GM12878 (cell line): ENCODE measurements at regions not wholly inside any gene's neighbourhood (a gene's known extent, or its start where the extent isn't known, plus 50 kb on each side); places are given as distances from the start of the nearest gene placed in this dataset.

Experiments
- EGR1 ChIP-seq, 2 experiments: IDR thresholded peaks; 1 replicate in 1 of 2; 2 replicates in 1 of 2; pipeline ENCODE4 v1.6.1; 2011 to 2012; ENCODE audit warnings: low read depth in 2 of 2, low read length in 2 of 2, borderline replicate concordance in 1 of 2, mild to moderate bottlenecking in 1 of 2, moderate library complexity in 1 of 2
- ESRRA ChIP-seq: IDR thresholded peaks from 2 replicates; pipeline ENCODE4 v1.6.1; 2012; ENCODE audit warnings: mild to moderate bottlenecking, low read length, improper control_type of control experiment
- JUND ChIP-seq: IDR thresholded peaks from 2 replicates; pipeline ENCODE4 v1.6.1; 2012; ENCODE audit warnings: low read depth, mild to moderate bottlenecking, low read length, improper control_type of control experiment, moderate library complexity
- NFXL1 ChIP-seq: fragments of 450-650 bp; IDR thresholded peaks from 2 replicates; pipeline ENCODE4 v1.6.1; 2017; ENCODE audit warnings: antibody characterized with exemption, mild to moderate bottlenecking, borderline replicate concordance
- NR2C2 ChIP-seq: IDR thresholded peaks from 2 replicates; pipeline ENCODE4 v1.6.1; 2011; ENCODE audit warnings: borderline replicate concordance, low read depth; ENCODE audit not compliant: control insufficient read depth, insufficient read length
- RCOR1 ChIP-seq: conservative IDR thresholded peaks from 2 replicates; pipeline ENCODE4 v1.6.1; 2012; ENCODE audit warnings: low read depth, low read length, improper control_type of control experiment
- SIN3A ChIP-seq: IDR thresholded peaks from 2 replicates; pipeline ENCODE4 v1.6.1; 2012; ENCODE audit warnings: low read depth, low read length, improper control_type of control experiment
- TF ChIP-seq, protein P1 (sequence below): fragments of 450-650 bp; formaldehyde crosslinking; IDR thresholded peaks from 2 replicates; pipeline ENCODE4 v1.4.0; 2022; ENCODE audit warnings: mild to moderate bottlenecking, moderate library complexity
- TF ChIP-seq, protein P2 (sequence below): IDR thresholded peaks from 2 replicates; pipeline ENCODE4 v1.6.1; 2012; ENCODE audit warnings: mild to moderate bottlenecking, low read depth, low read length
- TF ChIP-seq, protein P3 (sequence below), 3 experiments: IDR thresholded peaks in 2 of 3; conservative IDR thresholded peaks in 1 of 3; 2 replicates each; pipeline ENCODE4 v1.5.1; 2011; ENCODE audit warnings: low read depth in 3 of 3, low read length in 3 of 3, mild to moderate bottlenecking in 3 of 3, control low read depth in 2 of 3, moderate library complexity in 2 of 3, inconsistent platforms in 1 of 3, mixed read lengths in 1 of 3; ENCODE audit not compliant: control insufficient read depth in 2 of 3, insufficient read depth in 1 of 3; ENCODE audit errors: extremely low read depth in 1 of 3
- TF ChIP-seq, protein P4 (sequence below): fragments of 450-650 bp; IDR thresholded peaks from 2 replicates; pipeline ENCODE4 v1.6.1; 2014; ENCODE audit warnings: mild to moderate bottlenecking

- no peak for TF ChIP-seq SIN3A
- TF ChIP-seq, protein P1, sequence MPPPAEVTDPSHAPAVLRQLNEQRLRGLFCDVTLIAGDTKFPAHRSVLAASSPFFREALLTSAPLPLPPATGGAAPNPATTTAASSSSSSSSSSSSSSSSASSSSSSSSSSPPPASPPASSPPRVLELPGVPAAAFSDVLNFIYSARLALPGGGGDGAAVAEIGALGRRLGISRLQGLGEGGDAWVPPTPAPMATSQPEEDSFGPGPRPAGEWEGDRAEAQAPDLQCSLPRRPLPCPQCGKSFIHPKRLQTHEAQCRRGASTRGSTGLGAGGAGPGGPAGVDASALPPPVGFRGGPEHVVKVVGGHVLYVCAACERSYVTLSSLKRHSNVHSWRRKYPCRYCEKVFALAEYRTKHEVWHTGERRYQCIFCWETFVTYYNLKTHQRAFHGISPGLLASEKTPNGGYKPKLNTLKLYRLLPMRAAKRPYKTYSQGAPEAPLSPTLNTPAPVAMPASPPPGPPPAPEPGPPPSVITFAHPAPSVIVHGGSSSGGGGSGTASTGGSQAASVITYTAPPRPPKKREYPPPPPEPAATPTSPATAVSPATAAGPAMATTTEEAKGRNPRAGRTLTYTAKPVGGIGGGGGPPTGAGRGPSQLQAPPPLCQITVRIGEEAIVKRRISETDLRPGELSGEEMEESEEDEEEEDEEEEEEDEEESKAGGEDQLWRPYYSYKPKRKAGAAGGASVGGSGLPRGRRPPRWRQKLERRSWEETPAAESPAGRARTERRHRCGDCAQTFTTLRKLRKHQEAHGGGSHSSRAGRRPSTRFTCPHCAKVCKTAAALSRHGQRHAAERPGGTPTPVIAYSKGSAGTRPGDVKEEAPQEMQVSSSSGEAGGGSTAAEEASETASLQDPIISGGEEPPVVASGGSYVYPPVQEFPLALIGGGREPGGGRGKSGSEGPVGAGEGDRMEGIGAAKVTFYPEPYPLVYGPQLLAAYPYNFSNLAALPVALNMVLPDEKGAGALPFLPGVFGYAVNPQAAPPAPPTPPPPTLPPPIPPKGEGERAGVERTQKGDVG: no peak
- TF ChIP-seq ESRRA: no peak
- TF ChIP-seq, protein P2, sequence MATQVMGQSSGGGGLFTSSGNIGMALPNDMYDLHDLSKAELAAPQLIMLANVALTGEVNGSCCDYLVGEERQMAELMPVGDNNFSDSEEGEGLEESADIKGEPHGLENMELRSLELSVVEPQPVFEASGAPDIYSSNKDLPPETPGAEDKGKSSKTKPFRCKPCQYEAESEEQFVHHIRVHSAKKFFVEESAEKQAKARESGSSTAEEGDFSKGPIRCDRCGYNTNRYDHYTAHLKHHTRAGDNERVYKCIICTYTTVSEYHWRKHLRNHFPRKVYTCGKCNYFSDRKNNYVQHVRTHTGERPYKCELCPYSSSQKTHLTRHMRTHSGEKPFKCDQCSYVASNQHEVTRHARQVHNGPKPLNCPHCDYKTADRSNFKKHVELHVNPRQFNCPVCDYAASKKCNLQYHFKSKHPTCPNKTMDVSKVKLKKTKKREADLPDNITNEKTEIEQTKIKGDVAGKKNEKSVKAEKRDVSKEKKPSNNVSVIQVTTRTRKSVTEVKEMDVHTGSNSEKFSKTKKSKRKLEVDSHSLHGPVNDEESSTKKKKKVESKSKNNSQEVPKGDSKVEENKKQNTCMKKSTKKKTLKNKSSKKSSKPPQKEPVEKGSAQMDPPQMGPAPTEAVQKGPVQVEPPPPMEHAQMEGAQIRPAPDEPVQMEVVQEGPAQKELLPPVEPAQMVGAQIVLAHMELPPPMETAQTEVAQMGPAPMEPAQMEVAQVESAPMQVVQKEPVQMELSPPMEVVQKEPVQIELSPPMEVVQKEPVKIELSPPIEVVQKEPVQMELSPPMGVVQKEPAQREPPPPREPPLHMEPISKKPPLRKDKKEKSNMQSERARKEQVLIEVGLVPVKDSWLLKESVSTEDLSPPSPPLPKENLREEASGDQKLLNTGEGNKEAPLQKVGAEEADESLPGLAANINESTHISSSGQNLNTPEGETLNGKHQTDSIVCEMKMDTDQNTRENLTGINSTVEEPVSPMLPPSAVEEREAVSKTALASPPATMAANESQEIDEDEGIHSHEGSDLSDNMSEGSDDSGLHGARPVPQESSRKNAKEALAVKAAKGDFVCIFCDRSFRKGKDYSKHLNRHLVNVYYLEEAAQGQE: no peak
- no peak for TF ChIP-seq NR2C2
- TF ChIP-seq, protein P3, sequence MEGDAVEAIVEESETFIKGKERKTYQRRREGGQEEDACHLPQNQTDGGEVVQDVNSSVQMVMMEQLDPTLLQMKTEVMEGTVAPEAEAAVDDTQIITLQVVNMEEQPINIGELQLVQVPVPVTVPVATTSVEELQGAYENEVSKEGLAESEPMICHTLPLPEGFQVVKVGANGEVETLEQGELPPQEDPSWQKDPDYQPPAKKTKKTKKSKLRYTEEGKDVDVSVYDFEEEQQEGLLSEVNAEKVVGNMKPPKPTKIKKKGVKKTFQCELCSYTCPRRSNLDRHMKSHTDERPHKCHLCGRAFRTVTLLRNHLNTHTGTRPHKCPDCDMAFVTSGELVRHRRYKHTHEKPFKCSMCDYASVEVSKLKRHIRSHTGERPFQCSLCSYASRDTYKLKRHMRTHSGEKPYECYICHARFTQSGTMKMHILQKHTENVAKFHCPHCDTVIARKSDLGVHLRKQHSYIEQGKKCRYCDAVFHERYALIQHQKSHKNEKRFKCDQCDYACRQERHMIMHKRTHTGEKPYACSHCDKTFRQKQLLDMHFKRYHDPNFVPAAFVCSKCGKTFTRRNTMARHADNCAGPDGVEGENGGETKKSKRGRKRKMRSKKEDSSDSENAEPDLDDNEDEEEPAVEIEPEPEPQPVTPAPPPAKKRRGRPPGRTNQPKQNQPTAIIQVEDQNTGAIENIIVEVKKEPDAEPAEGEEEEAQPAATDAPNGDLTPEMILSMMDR (IDR thresholded peaks at IDR 0.05 in 2 of 3, conservative IDR thresholded peaks at IDR 0.05 in 1 of 3; ENCODE audit: control insufficient read depth in 2 of 3, extremely low read depth in 1 of 3, insufficient read depth in 1 of 3, low read depth in 3 of 3, low read length in 3 of 3): no peak
- no peak for TF ChIP-seq JUND
- TF ChIP-seq RCOR1: no peak
- no peak for TF ChIP-seq EGR1 (IDR thresholded peaks at IDR 0.05; ENCODE audit: borderline replicate concordance in 1 of 2, low read depth in 2 of 2, low read length in 2 of 2)
- TF ChIP-seq, protein P4, sequence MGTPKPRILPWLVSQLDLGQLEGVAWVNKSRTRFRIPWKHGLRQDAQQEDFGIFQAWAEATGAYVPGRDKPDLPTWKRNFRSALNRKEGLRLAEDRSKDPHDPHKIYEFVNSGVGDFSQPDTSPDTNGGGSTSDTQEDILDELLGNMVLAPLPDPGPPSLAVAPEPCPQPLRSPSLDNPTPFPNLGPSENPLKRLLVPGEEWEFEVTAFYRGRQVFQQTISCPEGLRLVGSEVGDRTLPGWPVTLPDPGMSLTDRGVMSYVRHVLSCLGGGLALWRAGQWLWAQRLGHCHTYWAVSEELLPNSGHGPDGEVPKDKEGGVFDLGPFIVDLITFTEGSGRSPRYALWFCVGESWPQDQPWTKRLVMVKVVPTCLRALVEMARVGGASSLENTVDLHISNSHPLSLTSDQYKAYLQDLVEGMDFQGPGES: no peak
- TF ChIP-seq NFXL1: no peak
Observed at GRCh38 chr10:78624791-78625190, 444.0 kb upstream of the ZMIZ1 start.
